SK-N-MC (cell line): ENCODE measurements at regions not wholly inside any gene's neighbourhood (a gene's known extent, or its start where the extent isn't known, plus 50 kb on each side); places are given as distances from the start of the nearest gene placed in this dataset.

Source experiments
- DNase-seq: peaks from one replicate; pipeline ENCODE4 v3.0.0-alpha.2; 2011; ENCODE audit warnings: low read depth, low spot score
- H3K27ac ChIP-seq: fragments of 200-600 bp; sonication (generic); 2 replicates; pipeline ENCODE4 v1.5.1; 2016; ENCODE audit warnings: mixed run types
- H3K36me3 ChIP-seq: fragments of 200-600 bp; sonication (generic); 2 replicates; pipeline ENCODE4 v1.6.1; 2017; ENCODE audit warnings: antibody characterized with exemption, low read length, mixed read lengths; ENCODE audit not compliant: insufficient read depth
- H3K4me3 ChIP-seq: fragments of 200-600 bp; sonication (generic); 2 replicates; pipeline ENCODE4 v1.5.1; 2016
- H3K9ac ChIP-seq: fragments of 200-600 bp; sonication (generic); 2 replicates; pipeline ENCODE4 v1.8.0; 2017; ENCODE audit warnings: mixed run types, mixed read lengths; ENCODE audit not compliant: insufficient read length
- H3K9me3 ChIP-seq: fragments of 200-600 bp; sonication (generic); 2 replicates; pipeline ENCODE4 v1.6.1; 2017; ENCODE audit warnings: low read depth, mild to moderate bottlenecking, antibody characterized with exemption, low read length, moderate library complexity, mixed read lengths
- EZH2 ChIP-seq: fragments of 200-600 bp; sonication (generic); IDR thresholded peaks from one replicate; pipeline ENCODE4 v1.6.1; 2017; ENCODE audit warnings: antibody characterized with exemption
- FOXP2 ChIP-seq: optimal IDR thresholded peaks from 2 replicates; pipeline ENCODE3; 2011; ENCODE audit warnings: mild to moderate bottlenecking, moderate library complexity; ENCODE audit not compliant: insufficient read depth; ENCODE audit errors: extremely low read length, control extremely low read depth
- POLR2AphosphoS5 ChIP-seq: IDR thresholded peaks from 2 replicates; pipeline ENCODE4 v1.6.1; 2012; ENCODE audit warnings: mild to moderate bottlenecking, low read depth, low read length, borderline replicate concordance

DNA sequence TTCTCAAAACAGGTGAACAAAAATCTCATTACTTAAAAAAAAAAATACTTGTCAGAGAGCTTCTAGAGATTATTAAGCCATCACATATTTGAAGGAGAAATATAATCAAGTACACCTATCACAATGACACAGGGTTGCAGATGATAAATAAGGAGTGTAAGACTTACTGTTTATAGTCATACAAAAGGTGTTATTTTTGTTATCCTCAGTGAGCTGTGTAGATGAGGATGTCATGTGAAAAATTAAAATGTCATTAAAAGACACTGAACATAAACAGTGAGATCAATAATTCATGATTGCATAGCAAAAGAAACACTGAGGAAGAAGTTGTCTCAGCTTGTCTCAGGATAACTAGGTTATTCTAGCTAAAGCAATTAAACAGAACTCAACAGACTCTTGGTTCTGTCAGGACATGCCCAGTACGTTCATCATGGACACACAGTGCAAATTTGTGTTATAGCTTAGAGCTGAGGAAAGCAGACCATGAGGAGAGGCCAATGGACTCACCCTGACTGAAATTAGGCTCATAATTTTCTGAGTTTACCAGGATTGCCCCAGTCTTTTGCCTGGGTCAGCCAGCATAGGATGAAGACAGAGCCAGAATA, 1162.6 kb upstream of the C9orf72 start:
- TF ChIP-seq POLR2AphosphoS5, result no peak
- TF ChIP-seq FOXP2, result no peak
- no peak for TF ChIP-seq EZH2
- Histone ChIP-seq H3K36me3 (no peaks in the 10 kb centered on the region), H3K27ac (no peak overlapping the region), H3K9me3 (no peaks in the 10 kb centered on the region), H3K9ac (no peak overlapping the region), H3K4me3 (no peak overlapping the region)
- DNase-seq, result no peak

DNA sequence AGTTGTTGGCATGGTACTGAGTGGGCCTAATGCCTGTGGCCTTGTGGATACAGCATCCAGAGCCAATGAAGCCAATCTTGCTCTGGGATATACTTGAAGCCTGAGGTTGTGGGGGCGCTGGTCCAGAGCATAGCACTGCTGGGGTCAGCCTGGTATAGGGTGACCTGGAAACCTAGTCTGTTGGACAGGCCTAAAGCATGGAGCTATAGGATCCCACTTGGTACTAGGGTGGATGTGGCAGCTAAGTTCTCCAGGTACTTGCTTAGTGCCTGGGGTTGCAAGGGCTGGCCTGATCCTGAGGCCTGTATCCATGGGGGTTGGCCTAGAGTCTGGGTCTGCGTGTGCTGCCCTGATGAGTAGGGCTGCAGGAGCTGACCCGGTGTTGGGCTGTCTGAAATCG, 1168.2 kb upstream of the C9orf72 start:
- Histone ChIP-seq H3K4me3 (no peak overlapping the region), H3K27ac (no peak overlapping the region), H3K36me3 (no peaks in the 10 kb centered on the region), H3K9ac (no peak overlapping the region), H3K9me3 (no peaks in the 10 kb centered on the region)
- no peak for DNase-seq
- TF ChIP-seq EZH2, result no peak

DNA sequence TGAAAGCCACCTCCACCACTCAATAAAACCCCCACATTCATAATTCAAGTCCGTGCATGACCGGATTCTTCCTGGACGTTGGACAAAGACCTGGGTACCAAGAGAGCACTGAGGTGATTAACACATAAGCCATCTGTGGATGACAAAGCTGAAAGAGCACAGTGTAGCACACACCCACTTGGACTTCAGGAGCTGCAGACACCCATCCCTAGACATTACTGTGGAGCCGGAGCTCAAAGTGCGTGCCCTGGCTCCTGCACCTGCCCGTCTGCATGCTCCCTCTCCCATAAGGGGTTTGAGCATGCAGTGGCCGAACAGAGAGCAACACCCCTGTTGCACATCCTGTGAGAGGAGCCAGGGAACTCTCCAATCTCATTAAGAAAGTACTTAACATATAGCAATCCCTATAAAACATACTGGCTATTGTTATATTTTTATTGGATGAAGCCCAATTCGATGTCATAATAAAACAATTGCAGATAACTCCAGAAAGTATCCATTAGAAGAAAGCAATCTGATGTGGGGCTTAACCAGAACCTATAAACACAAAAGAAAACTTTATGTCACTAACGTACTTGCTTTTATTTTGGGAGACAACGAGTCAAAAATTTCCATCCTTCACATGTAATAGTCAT, 1174.2 kb upstream of the C9orf72 start:
- DNase-seq, result no peak
- no peak overlapping the region for H3K9ac ChIP-seq
- H3K27ac ChIP-seq, result no peak overlapping the region
- H3K9me3 ChIP-seq, result no peaks in the 10 kb centered on the region
- no peak overlapping the region for H3K4me3 ChIP-seq
- TF ChIP-seq POLR2AphosphoS5 (no peak), FOXP2 (no peak), EZH2 (no peak)
- no peaks in the 10 kb centered on the region for H3K36me3 ChIP-seq

DNA sequence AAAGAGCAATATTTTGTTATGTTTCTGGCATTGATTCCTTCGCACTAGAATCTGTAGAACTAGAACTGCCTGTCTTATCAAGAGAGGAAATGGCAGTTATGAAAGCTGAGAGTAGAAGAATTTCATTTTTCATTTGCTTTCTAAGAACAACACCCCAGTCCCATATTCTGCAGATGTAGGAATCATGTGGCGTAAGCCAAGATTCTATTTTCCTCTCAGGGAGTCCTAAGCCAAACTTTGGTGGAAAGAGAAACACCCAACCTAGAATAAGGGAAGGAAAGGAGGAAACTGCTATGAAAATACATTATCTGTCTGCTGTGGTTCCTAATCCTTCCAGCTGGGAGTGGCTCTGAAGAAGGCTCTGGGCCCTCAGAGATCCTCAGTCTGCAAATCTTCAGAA, 1176.9 kb upstream of the C9orf72 start:
- TF ChIP-seq FOXP2 (no peak), EZH2 (no peak), POLR2AphosphoS5 (no peak)
- no peaks in the 10 kb centered on the region for H3K9me3 ChIP-seq
- H3K4me3 ChIP-seq, result no peak overlapping the region
- H3K9ac ChIP-seq, result no peak overlapping the region
- H3K36me3 ChIP-seq, result no peaks in the 10 kb centered on the region
- no peak for DNase-seq
- no peak overlapping the region for H3K27ac ChIP-seq

DNA sequence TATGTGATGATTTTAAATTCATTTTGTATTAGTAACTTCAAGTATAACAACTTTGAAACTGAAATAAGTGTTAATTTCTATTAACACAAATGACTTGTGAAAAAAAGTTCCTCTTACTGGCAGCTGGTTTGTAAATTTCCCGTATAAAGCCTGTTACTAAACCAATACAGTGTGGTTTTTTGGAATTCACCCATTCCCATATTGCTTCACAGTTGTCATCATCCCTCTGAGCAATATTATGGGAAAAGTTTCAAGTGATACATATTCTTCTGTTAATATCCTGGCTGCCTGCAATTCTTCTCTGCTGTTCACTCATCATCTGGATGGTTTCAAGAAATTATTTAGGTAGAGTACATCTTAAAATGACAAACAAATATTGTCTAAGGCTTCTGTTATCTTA, 1185.1 kb upstream of the C9orf72 start:
- Histone ChIP-seq H3K4me3 (no peak overlapping the region), H3K9ac (no peak overlapping the region), H3K9me3 (no peaks in the 10 kb centered on the region), H3K27ac (no peak overlapping the region), H3K36me3 (no peaks in the 10 kb centered on the region)
- TF ChIP-seq FOXP2, result no peak
- no peak for DNase-seq

DNA sequence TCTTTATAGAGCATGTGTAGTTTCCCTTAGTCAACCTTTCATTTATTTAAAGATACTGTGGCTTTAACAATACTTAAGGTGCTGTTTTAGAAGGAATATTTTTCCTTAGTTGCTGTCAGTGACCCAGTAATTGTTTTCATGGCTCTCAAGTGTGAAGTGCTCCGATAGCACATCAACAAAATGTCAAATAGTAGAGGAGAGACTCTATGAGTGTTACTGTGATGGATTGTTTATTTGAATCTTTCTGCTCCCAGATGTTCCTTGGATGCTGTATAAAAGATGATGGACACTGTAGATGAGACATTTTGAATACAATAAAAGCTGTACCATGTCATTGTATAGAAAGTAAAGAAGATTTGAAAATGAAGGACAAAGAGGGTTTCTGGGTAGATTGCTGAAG, 1185.7 kb upstream of the C9orf72 start:
- no peak for DNase-seq
- TF ChIP-seq POLR2AphosphoS5 (no peak), EZH2 (no peak), FOXP2 (no peak)
- H3K9ac ChIP-seq, result no peak overlapping the region
- H3K9me3 ChIP-seq, result no peaks in the 10 kb centered on the region
- no peak overlapping the region for H3K4me3 ChIP-seq
- H3K27ac ChIP-seq, result no peak overlapping the region
- H3K36me3 ChIP-seq, result no peaks in the 10 kb centered on the region

DNA sequence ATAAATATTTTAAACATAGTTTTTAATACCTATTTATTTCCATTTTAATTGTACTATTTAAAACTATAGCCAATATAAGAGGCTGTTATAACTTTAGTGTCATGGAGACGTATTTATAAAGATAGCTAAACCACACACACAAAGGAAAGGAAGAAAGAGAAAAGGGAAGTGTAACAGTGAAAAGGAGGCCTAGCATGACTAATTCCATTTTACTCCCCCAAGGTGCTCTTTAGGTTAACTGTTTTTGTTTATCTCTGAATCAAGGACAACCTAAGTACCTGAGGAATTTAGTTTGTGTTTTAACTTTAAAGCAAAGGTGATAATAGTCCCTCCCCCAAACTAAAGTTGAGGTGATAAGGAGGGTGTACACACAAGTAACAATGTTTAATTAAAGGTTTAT, 1188.9 kb upstream of the C9orf72 start:
- Histone ChIP-seq H3K9me3 (no peaks in the 10 kb centered on the region), H3K9ac (no peak overlapping the region), H3K27ac (no peak overlapping the region), H3K4me3 (no peak overlapping the region), H3K36me3 (no peaks in the 10 kb centered on the region)
- no peak for TF ChIP-seq FOXP2
- no peak for TF ChIP-seq POLR2AphosphoS5
- TF ChIP-seq EZH2, result no peak
- no peak for DNase-seq

DNA sequence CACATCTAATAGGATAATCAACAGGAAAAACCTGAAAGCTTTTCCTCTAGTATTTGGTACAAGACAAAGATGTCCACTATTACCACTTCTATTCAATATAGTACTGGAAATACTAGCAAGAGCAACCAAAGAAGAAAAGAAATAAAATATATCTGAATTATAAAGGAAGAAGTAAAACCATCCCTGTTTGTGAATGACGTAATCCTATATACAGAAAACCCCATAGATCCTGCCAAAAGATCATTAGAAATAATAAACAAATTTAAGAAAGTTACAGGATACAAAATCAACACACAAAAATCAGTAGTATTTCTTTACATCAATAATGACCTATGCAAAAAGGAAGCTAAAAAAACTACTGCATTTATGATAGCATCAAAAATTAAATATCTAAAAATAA, 1191.3 kb upstream of the C9orf72 start:
- DNase-seq, result no peak
- no peak overlapping the region for H3K9ac ChIP-seq
- no peak overlapping the region for H3K4me3 ChIP-seq
- H3K36me3 ChIP-seq, result no peaks in the 10 kb centered on the region
- no peaks in the 10 kb centered on the region for H3K9me3 ChIP-seq
- no peak overlapping the region for H3K27ac ChIP-seq
- TF ChIP-seq FOXP2 (no peak), EZH2 (no peak)

DNA sequence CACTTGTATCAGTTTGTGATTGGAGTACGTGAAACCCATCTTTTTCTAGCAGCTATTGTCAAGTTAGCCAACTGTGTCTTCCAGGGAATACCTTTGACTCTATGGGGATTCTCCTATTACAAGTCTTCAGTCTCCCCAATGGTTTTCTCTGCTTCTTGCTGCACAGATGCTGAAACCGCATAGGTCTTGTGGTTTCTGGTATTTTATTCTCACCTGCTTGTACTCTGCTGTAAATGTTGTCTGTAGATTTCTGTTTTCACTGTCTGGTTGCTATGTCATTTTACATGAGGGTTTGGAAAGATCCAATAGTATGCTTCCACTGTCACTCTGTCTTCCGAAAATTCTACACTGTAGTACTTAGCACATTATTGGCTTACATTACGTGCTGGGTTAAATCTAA, 1196.9 kb upstream of the C9orf72 start:
- TF ChIP-seq FOXP2 (no peak), EZH2 (no peak), POLR2AphosphoS5 (no peak)
- DNase-seq, result no peak
- H3K4me3 ChIP-seq, result no peak overlapping the region
- H3K9me3 ChIP-seq, result no peaks in the 10 kb centered on the region
- H3K9ac ChIP-seq, result no peak overlapping the region
- H3K36me3 ChIP-seq, result no peaks in the 10 kb centered on the region
- H3K27ac ChIP-seq, result no peak overlapping the region
